Mucosa of gallbladder (tissue), 1 donor: ENCODE measurements at regions not wholly inside any gene's neighbourhood (a gene's known extent, or its start where the extent isn't known, plus 50 kb on each side); places are given as distances from the start of the nearest gene placed in this dataset.
"Not testable (repeated sequence)": the region's sequence is repeated elsewhere in the genome, so short reads cannot be mapped to it uniquely, and the experiment has no call there.

Source experiments
- DNase-seq: peaks from one replicate; pipeline ENCODE4 v3.0.0-alpha.2; 2020; ENCODE audit warnings: low spot score
- donor health status: DM: no; HTN: no; CAD: no.

- no peak for DNase-seq
These were observed 60.4 kb upstream of the PDHA2 start for GRCh38 chr4:95779447-95779846.

GRCh38 chr4:95778666-95779065 is 61.2 kb upstream of the PDHA2 start:
- DNase-seq: no peak

GRCh38 chr4:95770605-95771004 is 69.3 kb upstream of the PDHA2 start:
- not testable (repeated sequence) for DNase-seq

- no peak for DNase-seq
These were observed 74.9 kb upstream of the PDHA2 start for GRCh38 chr4:95764961-95765360.

GRCh38 chr4:95761871-95762270 is 78.0 kb upstream of the PDHA2 start:
- no peak for DNase-seq

GRCh38 chr4:95761426-95761825 is 78.5 kb upstream of the PDHA2 start:
- DNase-seq: no peak

GRCh38 chr4:95760646-95761045 is 79.2 kb upstream of the PDHA2 start:
- DNase-seq: not testable (repeated sequence)

- no peak for DNase-seq
These were observed 81.9 kb upstream of the PDHA2 start for GRCh38 chr4:95758001-95758400.

GRCh38 chr4:95754667-95755066 is 85.2 kb upstream of the PDHA2 start:
- no peak for DNase-seq

- DNase-seq: no peak
These were observed 90.7 kb upstream of the PDHA2 start for GRCh38 chr4:95749204-95749603.

GRCh38 chr4:95742872-95743271 is 97.0 kb upstream of the PDHA2 start:
- DNase-seq: no peak

GRCh38 chr4:95742179-95742578 is 97.7 kb upstream of the PDHA2 start:
- no peak for DNase-seq

GRCh38 chr4:95732061-95732460 is 107.8 kb upstream of the PDHA2 start:
- DNase-seq: peak; percentile 19

- DNase-seq: no peak
These were observed 110.3 kb upstream of the PDHA2 start for GRCh38 chr4:95729596-95729995.

GRCh38 chr4:95728145-95728544 is 111.7 kb upstream of the PDHA2 start:
- no peak for DNase-seq

GRCh38 chr4:95715830-95716229 is 124.1 kb upstream of the PDHA2 start:
- DNase-seq: no peak

- no peak for DNase-seq
These were observed 125.3 kb upstream of the PDHA2 start for GRCh38 chr4:95714571-95714970.

GRCh38 chr4:95705323-95705722 is 134.6 kb upstream of the PDHA2 start:
- DNase-seq: no peak

- no peak for DNase-seq
These were observed 138.3 kb upstream of the PDHA2 start for GRCh38 chr4:95701500-95702170.

GRCh38 chr4:95694411-95694810 is 145.5 kb upstream of the PDHA2 start:
- DNase-seq: no peak

GRCh38 chr4:95693594-95693993 is 144.8 kb upstream of the UNC5C start:
- DNase-seq: no peak

- DNase-seq: no peak
These were observed 127.4 kb upstream of the UNC5C start for GRCh38 chr4:95676190-95676589.

- DNase-seq: no peak
These were observed 126.8 kb upstream of the UNC5C start for GRCh38 chr4:95675623-95676022.

GRCh38 chr4:95674521-95674981 is 125.8 kb upstream of the UNC5C start:
- no peak for DNase-seq
